ENCODE measurements at regions not wholly inside any gene's neighbourhood (a gene's known extent, or its start where the extent isn't known, plus 50 kb on each side); places are given as distances from the start of the nearest gene placed in this dataset.

DNA sequence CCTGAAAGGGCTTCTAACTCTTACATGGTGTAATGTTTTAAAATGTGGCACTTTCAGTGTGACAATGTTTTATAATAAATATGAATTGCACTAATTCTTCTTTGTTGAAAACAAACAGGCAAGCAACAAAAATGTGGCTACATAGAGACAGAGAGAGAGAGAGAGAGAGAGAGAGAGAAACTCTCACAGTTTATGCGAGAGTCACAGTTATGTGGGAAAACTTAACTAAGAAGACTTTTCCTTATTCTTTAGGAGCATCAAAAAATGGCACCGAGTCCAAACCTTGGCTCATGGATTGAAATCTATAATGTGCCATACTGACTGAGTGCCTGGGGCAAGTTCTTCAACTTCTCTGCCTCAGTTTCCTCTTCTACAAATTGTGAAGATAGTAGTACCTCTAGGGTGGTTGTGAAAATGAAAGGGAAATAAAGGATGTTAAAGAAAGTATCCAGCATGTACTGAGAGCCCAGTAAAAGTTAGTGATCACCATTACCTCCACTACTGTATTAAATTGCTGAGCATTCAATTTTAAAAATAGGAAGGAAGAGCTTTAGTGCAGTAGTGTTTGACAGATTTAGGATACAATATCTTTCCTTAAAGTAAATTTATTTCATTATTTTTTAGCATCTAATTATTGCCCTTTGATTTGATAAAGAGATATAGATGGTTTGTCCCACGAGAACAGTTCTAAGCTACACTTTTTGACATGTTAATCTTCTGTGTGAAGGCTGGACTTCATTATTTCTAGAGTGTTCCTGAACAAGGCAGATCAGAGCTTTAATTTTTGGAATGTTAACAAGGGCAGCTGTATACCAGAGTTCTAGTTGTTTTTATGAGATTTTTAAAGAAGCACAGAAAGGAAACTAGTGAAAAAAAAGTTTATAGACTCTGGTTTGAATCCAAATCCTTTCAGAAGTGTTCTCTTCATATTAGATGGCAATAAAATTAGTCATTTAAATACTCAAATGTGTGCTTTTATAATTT, 187.5 kb upstream of the ANK2 start:
- TF ChIP-seq, protein P1, sequence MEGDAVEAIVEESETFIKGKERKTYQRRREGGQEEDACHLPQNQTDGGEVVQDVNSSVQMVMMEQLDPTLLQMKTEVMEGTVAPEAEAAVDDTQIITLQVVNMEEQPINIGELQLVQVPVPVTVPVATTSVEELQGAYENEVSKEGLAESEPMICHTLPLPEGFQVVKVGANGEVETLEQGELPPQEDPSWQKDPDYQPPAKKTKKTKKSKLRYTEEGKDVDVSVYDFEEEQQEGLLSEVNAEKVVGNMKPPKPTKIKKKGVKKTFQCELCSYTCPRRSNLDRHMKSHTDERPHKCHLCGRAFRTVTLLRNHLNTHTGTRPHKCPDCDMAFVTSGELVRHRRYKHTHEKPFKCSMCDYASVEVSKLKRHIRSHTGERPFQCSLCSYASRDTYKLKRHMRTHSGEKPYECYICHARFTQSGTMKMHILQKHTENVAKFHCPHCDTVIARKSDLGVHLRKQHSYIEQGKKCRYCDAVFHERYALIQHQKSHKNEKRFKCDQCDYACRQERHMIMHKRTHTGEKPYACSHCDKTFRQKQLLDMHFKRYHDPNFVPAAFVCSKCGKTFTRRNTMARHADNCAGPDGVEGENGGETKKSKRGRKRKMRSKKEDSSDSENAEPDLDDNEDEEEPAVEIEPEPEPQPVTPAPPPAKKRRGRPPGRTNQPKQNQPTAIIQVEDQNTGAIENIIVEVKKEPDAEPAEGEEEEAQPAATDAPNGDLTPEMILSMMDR (conservative IDR thresholded peaks at IDR 0.05; ENCODE audit: low read depth, low read length): no peak
- TF ChIP-seq EZH2phosphoT487 (IDR thresholded peaks at IDR 0.05; ENCODE audit: borderline replicate concordance, low read length) (no peak), EZH2 (IDR thresholded peaks at IDR 0.05; ENCODE audit: low read length, unreplicated experiment) (no peak)

Measured in PC-3 (cell line).